Activated gamma-delta T cell treated with anti-CD3 and anti-CD28 coated beads, Interleukin-2, amount 50 U/mL, for 16 hours (primary cell): ENCODE measurements at regions not wholly inside any gene's neighbourhood (a gene's known extent, or its start where the extent isn't known, plus 50 kb on each side); places are given as distances from the start of the nearest gene placed in this dataset.

ENCODE experiments used
- DNase-seq: peaks from one replicate; pipeline ENCODE4 v3.0.0-alpha.2; 2020; ENCODE audit warnings: low read depth

GRCh38 chr17:77748436-77748835, 210.1 kb upstream of the TNRC6C start:
- no peak for DNase-seq

DNA sequence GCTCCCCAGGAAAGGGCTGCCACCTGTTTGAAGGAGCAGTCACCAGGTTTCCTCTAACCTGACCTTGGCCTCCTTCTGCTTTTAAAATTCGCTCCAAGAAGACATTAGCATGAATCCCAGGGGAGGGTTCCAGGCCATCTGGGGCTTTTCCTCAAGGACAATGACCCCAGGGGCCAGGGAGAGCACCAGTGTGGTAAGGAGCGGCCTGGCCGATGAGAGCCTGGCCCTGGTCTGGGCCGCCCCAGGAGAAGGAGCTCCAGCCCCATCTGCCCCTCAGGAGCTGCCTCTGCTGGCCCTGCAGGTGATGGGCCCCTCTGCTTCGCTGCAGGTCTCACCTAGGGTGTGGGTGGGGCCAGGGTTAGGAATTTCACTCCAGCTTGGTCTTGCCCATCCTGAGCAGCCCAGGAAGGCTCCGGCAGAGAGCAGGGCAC, 209.2 kb upstream of the TNRC6C start:
- DNase-seq = no peak

- DNase-seq = no peak
Observed at GRCh38 chr17:77749989-77750388, 208.5 kb upstream of the TNRC6C start.

DNA sequence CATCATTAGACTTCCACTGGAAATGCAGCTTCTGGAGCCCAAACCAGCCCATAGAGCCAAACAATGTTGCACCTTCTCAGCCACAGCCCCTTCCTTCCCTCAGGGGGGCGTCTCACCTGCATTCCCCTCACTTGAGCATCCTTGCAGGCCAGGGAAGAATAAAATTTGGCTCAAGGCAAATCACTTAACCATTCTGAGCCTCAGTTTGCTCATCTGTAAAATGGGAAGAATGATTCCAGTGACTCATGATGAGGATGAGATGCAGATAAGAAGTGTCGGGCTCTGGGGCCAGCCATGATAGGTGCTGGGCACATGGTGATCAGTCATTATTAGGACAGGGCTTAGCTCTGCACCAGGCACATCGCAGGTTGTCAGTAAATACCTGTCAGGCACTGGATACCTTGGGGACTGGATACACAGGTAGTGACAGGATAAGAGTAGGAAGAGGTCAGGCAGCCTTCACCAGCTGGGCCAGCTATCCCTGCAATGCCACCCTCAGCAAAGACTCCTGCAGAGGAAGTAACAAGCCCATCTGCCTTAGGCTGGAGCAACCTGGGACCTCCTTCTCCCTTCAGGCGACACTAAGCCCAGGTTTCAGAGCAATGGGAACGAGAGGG, 208.0 kb upstream of the TNRC6C start:
- no peak for DNase-seq

- no peak for DNase-seq
Observed at GRCh38 chr17:77753246-77753645, 205.3 kb upstream of the TNRC6C start.

DNA sequence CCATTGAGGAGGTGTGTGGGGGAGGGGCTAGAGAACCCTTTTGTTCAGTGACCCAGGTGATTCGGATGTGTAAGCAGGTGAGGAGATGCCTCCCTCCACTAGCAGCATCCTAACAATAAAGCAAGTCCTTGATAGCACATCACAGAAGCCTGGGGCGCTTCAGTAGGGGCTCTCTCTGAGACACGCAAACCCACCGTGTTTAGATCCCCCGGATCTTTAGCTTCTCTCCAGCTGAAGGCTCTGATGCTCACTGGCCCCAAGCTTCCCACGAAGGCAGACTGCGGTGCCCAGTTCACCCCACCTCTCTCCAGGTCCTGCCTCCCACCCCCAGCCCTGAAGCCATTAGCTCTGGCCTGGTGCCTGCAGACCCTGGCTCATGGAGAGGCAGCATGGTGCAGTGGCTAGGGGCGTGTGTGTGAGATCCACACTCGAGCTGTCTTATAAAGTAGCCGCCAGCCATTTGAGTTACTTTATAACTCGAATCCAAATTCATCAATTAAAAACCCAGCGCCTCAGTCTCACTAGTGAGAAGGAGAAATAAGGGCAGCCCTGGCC, 204.7 kb upstream of the TNRC6C start:
- no peak for DNase-seq

DNA sequence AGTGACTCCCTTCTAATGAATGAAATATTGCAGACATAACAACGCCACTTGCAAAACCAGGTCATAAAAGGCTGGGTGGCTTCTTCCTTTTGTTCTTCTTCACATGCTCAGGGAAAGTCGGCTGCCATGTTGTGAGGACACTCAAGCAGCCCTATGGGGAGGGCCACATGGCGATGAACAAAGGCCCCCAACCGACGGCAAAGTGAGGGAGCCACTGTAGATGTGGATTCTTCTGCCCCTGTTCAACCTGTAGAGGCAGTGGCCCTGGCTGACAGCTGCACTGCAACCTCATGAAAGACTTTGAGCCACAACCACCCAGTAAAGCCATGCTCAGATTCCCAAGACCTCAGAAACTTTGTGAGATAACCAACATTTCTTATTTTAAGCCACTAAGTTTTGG, 203.5 kb upstream of the TNRC6C start:
- no peak for DNase-seq

- DNase-seq = no peak
Observed at GRCh38 chr17:77755410-77755963, 203.0 kb upstream of the TNRC6C start.

DNA sequence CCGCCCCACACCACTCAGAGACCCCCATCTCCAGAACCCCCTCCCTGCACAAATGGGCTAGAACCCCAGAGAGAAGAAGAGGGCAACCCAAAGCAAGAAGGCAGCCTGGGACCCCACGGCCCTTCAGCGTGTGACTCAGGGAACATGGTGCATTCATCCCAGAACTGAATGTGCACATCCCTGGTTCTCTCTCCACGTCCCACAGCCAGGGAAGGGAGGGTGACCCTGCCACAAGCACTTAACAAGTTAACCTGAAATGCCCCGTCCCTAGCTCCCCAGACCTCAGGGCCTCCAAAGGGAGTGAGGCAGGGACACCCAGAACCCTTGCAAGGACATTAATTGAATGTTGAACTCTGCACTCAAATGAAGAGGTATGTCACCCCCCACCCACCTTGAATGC, 202.5 kb upstream of the TNRC6C start:
- DNase-seq = no peak

GRCh38 chr17:77756846-77757560, 201.5 kb upstream of the TNRC6C start:
- no peak for DNase-seq

GRCh38 chr17:77757561-77757898, 201.0 kb upstream of the TNRC6C start:
- DNase-seq = no peak

DNA sequence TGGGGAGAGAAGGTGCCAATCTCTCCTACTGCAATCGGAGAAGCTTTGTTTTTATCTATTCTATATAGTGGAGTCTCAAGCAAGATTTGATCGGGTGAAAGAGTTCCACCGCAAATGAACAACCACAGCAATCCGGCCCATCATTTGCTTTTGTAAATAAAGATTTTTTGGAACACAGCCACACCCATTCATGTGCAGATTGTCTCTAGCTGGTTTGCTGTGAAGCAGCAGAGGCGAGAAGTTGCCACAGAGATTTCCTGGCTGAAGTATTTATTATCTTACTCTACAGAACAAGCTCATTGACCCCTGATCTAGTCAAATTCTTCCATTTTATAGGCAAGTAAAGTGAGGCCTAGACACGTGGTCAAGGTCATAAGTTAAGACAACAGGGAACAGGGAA, 195.5 kb upstream of the TNRC6C start:
- no peak for DNase-seq

DNA sequence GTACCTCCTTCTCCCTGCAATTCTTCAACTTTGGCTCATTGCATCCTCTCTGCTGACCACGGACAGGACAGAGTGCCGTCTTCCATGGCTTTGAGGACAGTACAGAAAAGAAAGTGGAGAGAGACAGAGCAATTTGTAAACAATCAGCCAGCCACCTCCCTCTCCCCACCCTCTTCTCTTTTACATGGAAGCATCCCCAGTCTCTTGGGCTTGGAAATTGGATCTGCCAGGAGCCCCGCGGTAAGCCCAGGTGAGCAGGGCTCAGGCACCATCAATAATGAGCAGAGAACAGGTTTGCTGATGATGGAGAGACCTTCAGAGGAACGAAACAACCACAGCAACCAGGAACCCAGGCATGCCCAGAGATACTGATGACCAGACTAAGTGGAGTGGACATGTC, 194.9 kb upstream of the TNRC6C start:
- no peak for DNase-seq

DNA sequence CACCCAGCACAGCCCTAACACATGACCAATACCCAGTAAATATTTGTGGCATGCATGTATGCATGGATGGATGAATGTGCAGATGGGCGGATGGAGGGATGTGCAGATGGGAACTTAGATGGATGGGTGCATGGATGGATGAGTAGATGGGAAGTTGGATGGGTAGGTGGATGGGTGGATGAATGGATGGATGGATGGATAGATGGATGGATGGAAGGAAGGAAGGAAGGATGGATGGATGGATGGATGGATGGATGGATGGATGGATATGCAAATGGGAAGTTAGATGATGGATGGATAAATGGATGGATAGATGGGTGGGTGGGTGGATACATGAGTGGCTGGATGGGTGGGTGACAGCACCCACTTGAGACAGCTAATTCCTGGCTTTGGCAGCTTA, 193.2 kb upstream of the TNRC6C start:
- no peak for DNase-seq

DNA sequence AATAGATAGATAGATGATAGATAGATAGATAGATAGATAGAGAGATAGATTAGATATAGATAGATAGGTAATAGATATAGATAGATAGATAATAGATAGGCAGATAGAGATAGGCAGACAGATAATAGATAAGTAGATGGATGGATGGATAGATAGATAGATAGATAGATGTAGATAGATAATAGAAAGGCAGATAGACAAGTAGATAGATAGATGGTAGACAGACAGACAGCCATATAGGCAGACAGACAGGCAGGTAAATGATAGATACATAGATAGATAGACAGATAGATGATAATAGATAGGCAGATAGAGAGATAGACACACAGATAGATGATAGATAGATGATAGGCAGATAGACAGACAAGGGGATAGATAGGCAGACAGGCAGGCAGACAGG, 191.4 kb upstream of the TNRC6C start:
- no peak for DNase-seq

DNA sequence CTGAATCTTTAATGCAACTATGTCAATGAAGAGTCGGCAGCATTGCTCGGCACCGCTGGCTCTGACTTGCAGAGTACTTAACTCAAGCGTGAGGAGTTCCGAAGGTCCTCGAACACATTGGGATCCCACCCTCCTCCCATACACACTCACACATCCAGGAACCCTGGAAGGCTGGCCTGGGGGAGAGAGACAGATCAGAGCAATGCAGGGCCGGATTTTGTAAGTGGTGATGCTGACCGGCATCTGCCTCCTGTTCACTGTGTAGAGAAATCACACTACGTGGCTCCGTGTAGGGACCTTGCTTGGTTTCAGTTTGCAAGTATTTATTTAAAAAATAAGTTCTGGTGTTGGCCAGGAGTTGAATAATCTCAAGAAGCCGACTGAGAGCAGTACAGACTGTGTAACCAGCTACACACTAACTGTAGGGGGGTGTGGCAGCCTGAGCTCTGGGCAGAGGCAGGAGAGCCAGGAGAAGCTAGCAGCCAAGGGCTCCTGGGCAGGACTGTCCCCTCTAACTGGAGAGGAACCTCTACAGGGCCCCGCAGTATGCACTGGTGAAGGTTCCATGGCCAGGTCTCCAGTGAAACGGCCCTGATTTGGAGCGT, 190.2 kb upstream of the TNRC6C start:
- no peak for DNase-seq

DNA sequence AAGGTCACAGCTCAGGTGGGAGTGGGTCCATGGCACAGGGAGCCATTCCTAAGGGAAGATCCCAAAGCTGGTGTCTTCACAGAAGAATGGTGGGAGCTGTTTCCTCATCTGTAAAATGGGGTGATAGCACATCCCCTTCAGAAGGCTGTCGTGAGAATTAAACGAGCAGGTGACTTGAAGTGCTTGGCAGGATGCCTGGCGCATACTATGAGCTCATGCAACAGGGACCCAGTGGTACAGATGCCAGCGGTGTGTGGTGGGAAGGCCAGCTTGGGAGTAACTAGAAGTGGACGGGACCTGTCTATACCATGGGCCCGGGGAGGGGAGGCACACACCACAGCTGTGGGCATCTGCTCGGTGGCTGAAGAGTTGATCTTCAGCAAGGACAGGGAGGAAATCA, 189.3 kb upstream of the TNRC6C start:
- DNase-seq = no peak

DNA sequence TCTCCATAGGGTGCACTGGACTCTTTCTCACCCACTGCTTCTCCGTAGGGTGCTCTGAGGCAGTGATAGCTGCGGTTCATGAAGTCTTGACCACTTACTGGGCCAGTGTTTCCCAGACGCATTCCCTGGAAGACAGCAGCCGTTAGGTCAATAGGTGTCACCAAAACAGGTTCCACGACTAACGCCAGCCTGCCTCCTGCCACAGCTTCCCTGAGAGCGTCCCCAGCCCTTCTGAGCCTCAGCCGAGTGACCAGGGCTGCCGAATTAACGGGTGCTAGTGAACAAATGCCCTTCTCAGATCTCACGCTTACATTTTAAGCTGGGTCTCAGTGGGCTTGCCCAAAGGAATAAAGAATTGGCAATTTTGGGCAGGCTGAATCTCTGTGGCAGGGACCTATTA, 188.7 kb upstream of the TNRC6C start:
- no peak for DNase-seq

GRCh38 chr17:77770331-77771105, 188.0 kb upstream of the TNRC6C start:
- no peak for DNase-seq

GRCh38 chr17:77771145-77771544, 187.4 kb upstream of the TNRC6C start:
- DNase-seq = no peak

GRCh38 chr17:77771587-77771986, 186.9 kb upstream of the TNRC6C start:
- DNase-seq = no peak

GRCh38 chr17:77771998-77772397, 186.5 kb upstream of the TNRC6C start:
- no peak for DNase-seq
